ENCODE measurements at regions not wholly inside any gene's neighbourhood (a gene's known extent, or its start where the extent isn't known, plus 50 kb on each side); places are given as distances from the start of the nearest gene placed in this dataset.

- 20% methylated on average over 1 of the region's 4 CpGs for WGBS (ENCODE audit: insufficient coverage)
- Histone ChIP-seq H4K20me1 (ENCODE audit: insufficient read depth, low read length) (no peaks in the 10 kb centered on the region), H3K9ac (ENCODE audit: insufficient read depth, low read length, poor library complexity, severe bottlenecking) (no peak overlapping the region), H3K27me3 (ENCODE audit: control insufficient read depth in 2 of 2, insufficient read depth in 2 of 2, low read length in 2 of 2) (no peaks in the 10 kb centered on the region), H2AFZ (ENCODE audit: insufficient read depth, low read depth, low read length, poor library complexity, severe bottlenecking) (no peak overlapping the region), H3K4me1 (ENCODE audit: control insufficient read depth in 1 of 2, insufficient read depth in 2 of 2, low read length in 2 of 2) (no peaks in the 10 kb centered on the region), H3K4me2 (replicated peaks; ENCODE audit: extremely low read depth, low read length, poor library complexity, severe bottlenecking) (no peak overlapping the region), H3K27ac (ENCODE audit: low read depth in 1 of 2, low read length in 2 of 2) (no peak overlapping the region), H3K4me3 (replicated peaks in 1 of 3; ENCODE audit: low read depth in 2 of 3, low read length in 3 of 3) (no peak overlapping the region), H3K36me3 (replicated peaks in 1 of 2; ENCODE audit: control insufficient read depth in 1 of 2, insufficient read depth in 2 of 2, low read length in 2 of 2) (no peaks in the 10 kb centered on the region), H3K79me2 (ENCODE audit: insufficient read depth, low read length) (no peaks in the 10 kb centered on the region), H3K9me3 (replicated peaks in 1 of 2; ENCODE audit: control insufficient read depth in 1 of 2, insufficient read depth in 1 of 2, low read length in 2 of 2) (no peaks in the 10 kb centered on the region)
- no peaks in the 10 kb centered on the region for H3K27me3 Mint-ChIP-seq (ENCODE audit: low read depth in 3 of 3)
- H3K27ac Mint-ChIP-seq = no peak overlapping the region
- H3K4me3 Mint-ChIP-seq = no peak overlapping the region
- no peak for TF ChIP-seq CTCF (IDR thresholded peaks at IDR 0.05)
- intact Hi-C loops (cut with micrococcal nuclease) = no loop called here
- H3K9me3 Mint-ChIP-seq = peaks cover 0 to 7% (median 1%) of the 10 kb centered on the region in 7 donors
- no peak for DNase-seq
- no peaks in the 10 kb centered on the region for H3K36me3 Mint-ChIP-seq
- no peaks in the 10 kb centered on the region for H3K4me1 Mint-ChIP-seq
Observed at GRCh38 chr4:180407275-180407885, 1835.8 kb upstream of the TENM3 start.

DNA sequence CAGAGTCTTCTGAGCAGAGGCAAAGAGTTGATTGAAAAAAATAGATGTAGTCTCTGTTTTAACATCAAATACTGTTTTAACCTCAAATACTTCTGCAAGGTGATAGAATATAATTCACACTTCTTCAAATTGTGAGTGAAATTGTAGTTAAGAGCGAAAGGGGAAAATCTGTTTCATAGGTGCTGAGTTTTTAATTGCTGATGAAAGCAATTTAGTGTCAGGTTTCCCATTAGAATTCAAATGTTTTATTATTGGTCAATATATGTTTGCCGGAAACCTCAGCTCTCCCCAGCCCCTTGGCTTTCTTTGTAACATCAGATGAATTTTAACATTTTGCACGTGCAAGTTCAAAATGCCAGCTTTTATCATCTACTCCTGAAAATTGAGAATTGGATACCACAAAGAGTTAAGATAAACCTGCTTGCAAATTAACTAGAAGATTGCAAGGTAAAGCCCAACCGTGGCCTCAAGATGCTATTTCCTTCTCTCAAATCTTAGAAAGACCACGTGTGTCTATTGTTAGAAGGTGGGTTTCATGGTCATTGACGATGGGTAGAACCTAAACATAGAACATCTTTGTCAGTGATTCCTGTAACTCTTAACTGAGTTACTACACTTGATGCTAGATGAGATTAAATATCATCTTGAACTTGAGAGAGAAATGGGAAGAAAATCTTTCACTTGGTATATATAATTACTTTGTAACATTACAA, 1824.2 kb upstream of the TENM3 start:
- H3K4me2 ChIP-seq (replicated peaks; ENCODE audit: extremely low read depth, low read length, poor library complexity, severe bottlenecking) = no peak overlapping the region
- no peaks in the 10 kb centered on the region for H3K4me1 ChIP-seq (ENCODE audit: control insufficient read depth in 1 of 2, insufficient read depth in 2 of 2, low read length in 2 of 2)
- Mint-ChIP-seq H3K27me3 (ENCODE audit: low read depth in 3 of 3) (no peaks in the 10 kb centered on the region), H3K9me3 (peaks cover 0 to 5% (median 0%) of the 10 kb centered on the region in 7 donors), H3K4me1 (no peaks in the 10 kb centered on the region), H3K27ac (no peak overlapping the region), H3K4me3 (no peak overlapping the region), H3K36me3 (no peaks in the 10 kb centered on the region)
- H3K9me3 ChIP-seq (replicated peaks in 1 of 2; ENCODE audit: control insufficient read depth in 1 of 2, insufficient read depth in 1 of 2, low read length in 2 of 2) = no peaks in the 10 kb centered on the region
- H3K27me3 ChIP-seq (ENCODE audit: control insufficient read depth in 2 of 2, insufficient read depth in 2 of 2, low read length in 2 of 2) = no peaks in the 10 kb centered on the region
- intact Hi-C loops (cut with micrococcal nuclease) = no loop called here
- DNase-seq = no peak
- H2AFZ ChIP-seq (ENCODE audit: insufficient read depth, low read depth, low read length, poor library complexity, severe bottlenecking) = no peak overlapping the region
- no peak overlapping the region for H3K4me3 ChIP-seq (replicated peaks in 1 of 3; ENCODE audit: low read depth in 2 of 3, low read length in 3 of 3)
- no peaks in the 10 kb centered on the region for H4K20me1 ChIP-seq (ENCODE audit: insufficient read depth, low read length)
- H3K79me2 ChIP-seq (ENCODE audit: insufficient read depth, low read length) = no peaks in the 10 kb centered on the region
- H3K27ac ChIP-seq (ENCODE audit: low read depth in 1 of 2, low read length in 2 of 2) = no peak overlapping the region
- no peak for TF ChIP-seq CTCF (IDR thresholded peaks at IDR 0.05)
- no peaks in the 10 kb centered on the region for H3K36me3 ChIP-seq (replicated peaks in 1 of 2; ENCODE audit: control insufficient read depth in 1 of 2, insufficient read depth in 2 of 2, low read length in 2 of 2)
- WGBS (ENCODE audit: insufficient coverage) = no CpG with 5 or more reads among the region's 6 CpGs
- H3K9ac ChIP-seq (ENCODE audit: insufficient read depth, low read length, poor library complexity, severe bottlenecking) = no peak overlapping the region

Measured in CD14-positive monocyte (primary cell).